Inflammatory macrophage treated with lipopolysaccharide for 1 hour (primary cell): ENCODE measurements at regions not wholly inside any gene's neighbourhood (a gene's known extent, or its start where the extent isn't known, plus 50 kb on each side); places are given as distances from the start of the nearest gene placed in this dataset.
A peak's percentile ranks its signal among the peaks of the same experiment; 100 is the strongest.
"Not testable (repeated sequence)": the region's sequence is repeated elsewhere in the genome, so short reads cannot be mapped to it uniquely, and the experiment has no call there.

Source experiments
- DNase-seq, 2 donors: peaks; one replicate each; pipeline ENCODE4 v3.0.0-alpha.2; 2020 to 2022

- DNase-seq: no peak
These were observed 90.5 kb upstream of the RANBP3L start for GRCh38 chr5:36392186-36392585.

- DNase-seq: no peak
These were observed 91.1 kb upstream of the RANBP3L start for GRCh38 chr5:36392818-36393217.

GRCh38 chr5:36393656-36394428 is 92.1 kb upstream of the RANBP3L start:
- no peak for DNase-seq

GRCh38 chr5:36395260-36395659 is 93.6 kb upstream of the RANBP3L start:
- no peak for DNase-seq

GRCh38 chr5:36395947-36396346 is 94.2 kb upstream of the RANBP3L start:
- DNase-seq: not testable (repeated sequence)

GRCh38 chr5:36396640-36397039 is 94.9 kb upstream of the RANBP3L start:
- DNase-seq: no peak

- DNase-seq: no peak
These were observed 96.3 kb upstream of the RANBP3L start for GRCh38 chr5:36397901-36398536.

- DNase-seq: no peak
These were observed 100.8 kb upstream of the RANBP3L start for GRCh38 chr5:36402512-36402906.

GRCh38 chr5:36403632-36404311 is 102.1 kb upstream of the RANBP3L start:
- DNase-seq: peak; percentile 72 to 86

GRCh38 chr5:36406023-36406422 is 104.3 kb upstream of the RANBP3L start:
- DNase-seq: no peak

- DNase-seq: no peak
These were observed 105.7 kb upstream of the RANBP3L start for GRCh38 chr5:36407396-36407795.

GRCh38 chr5:36409711-36410110 is 108.0 kb upstream of the RANBP3L start:
- DNase-seq: not testable (repeated sequence)

GRCh38 chr5:36410672-36411071 is 109.0 kb upstream of the RANBP3L start:
- DNase-seq: not testable (repeated sequence)

GRCh38 chr5:36414869-36415282 is 113.2 kb upstream of the RANBP3L start:
- DNase-seq: peak; percentile 40 to 73

GRCh38 chr5:36416605-36417004 is 114.9 kb upstream of the RANBP3L start:
- DNase-seq: no peak

- peak; percentile 37 to 43 for DNase-seq
These were observed 115.5 kb upstream of the RANBP3L start for GRCh38 chr5:36417221-36417620.

GRCh38 chr5:36417668-36418067 is 116.0 kb upstream of the RANBP3L start:
- no peak for DNase-seq

GRCh38 chr5:36418152-36418979 is 116.7 kb upstream of the RANBP3L start:
- no peak for DNase-seq

- no peak for DNase-seq
These were observed 119.6 kb upstream of the RANBP3L start for GRCh38 chr5:36421256-36421655.

GRCh38 chr5:36422952-36423351 is 121.2 kb upstream of the RANBP3L start:
- DNase-seq: no peak

- no peak for DNase-seq
These were observed 122.0 kb upstream of the RANBP3L start for GRCh38 chr5:36423578-36424307.

GRCh38 chr5:36426070-36426469 is 124.4 kb upstream of the RANBP3L start:
- DNase-seq: not testable (repeated sequence)
